ENCODE measurements at regions not wholly inside any gene's neighbourhood (a gene's known extent, or its start where the extent isn't known, plus 50 kb on each side); places are given as distances from the start of the nearest gene placed in this dataset.
"Not testable (repeated sequence)": the region's sequence is repeated elsewhere in the genome, so short reads cannot be mapped to it uniquely, and the experiment has no call there.

- no peak for DNase-seq
Measured at GRCh38 chr22:47355388-47355725, 592.9 kb downstream of the TBC1D22A start.

- DNase-seq = no peak
Measured at GRCh38 chr22:47354668-47355387, 592.4 kb downstream of the TBC1D22A start.

- no peak for DNase-seq
Measured at GRCh38 chr22:47352920-47353700, 590.7 kb downstream of the TBC1D22A start.

- DNase-seq = no peak
Measured at GRCh38 chr22:47351836-47352579, 589.6 kb downstream of the TBC1D22A start.

GRCh38 chr22:47346287-47346686 lies 583.8 kb downstream of the TBC1D22A start:
- not testable (repeated sequence) for DNase-seq

GRCh38 chr22:47345025-47345424 lies 582.6 kb downstream of the TBC1D22A start:
- no peak for DNase-seq

GRCh38 chr22:47344414-47344813 lies 582.0 kb downstream of the TBC1D22A start:
- DNase-seq = no peak

GRCh38 chr22:47343611-47344010 lies 581.2 kb downstream of the TBC1D22A start:
- DNase-seq = no peak

GRCh38 chr22:47342446-47342845 lies 580.0 kb downstream of the TBC1D22A start:
- no peak for DNase-seq

GRCh38 chr22:47341464-47341863 lies 579.0 kb downstream of the TBC1D22A start:
- no peak for DNase-seq

GRCh38 chr22:47340851-47341436 lies 578.5 kb downstream of the TBC1D22A start:
- no peak for DNase-seq

GRCh38 chr22:47337161-47337621 lies 574.7 kb downstream of the TBC1D22A start:
- DNase-seq = no peak

GRCh38 chr22:47335958-47336357 lies 573.5 kb downstream of the TBC1D22A start:
- DNase-seq = no peak

GRCh38 chr22:47335460-47335859 lies 573.0 kb downstream of the TBC1D22A start:
- DNase-seq = no peak

GRCh38 chr22:47334601-47335000 lies 572.2 kb downstream of the TBC1D22A start:
- no peak for DNase-seq

- no peak for DNase-seq
Measured at GRCh38 chr22:47333625-47334024, 571.2 kb downstream of the TBC1D22A start.

- no peak for DNase-seq
Measured at GRCh38 chr22:47332246-47332980, 570.0 kb downstream of the TBC1D22A start.

GRCh38 chr22:47331750-47332149 lies 569.3 kb downstream of the TBC1D22A start:
- DNase-seq = no peak

- DNase-seq = no peak
Measured at GRCh38 chr22:47329727-47330650, 567.5 kb downstream of the TBC1D22A start.

- no peak for DNase-seq
Measured at GRCh38 chr22:47328550-47329243, 566.2 kb downstream of the TBC1D22A start.

- DNase-seq = no peak
Measured at GRCh38 chr22:47327241-47327640, 564.8 kb downstream of the TBC1D22A start.

Measured in CD4-positive, alpha-beta T cell treated with Interleukin-1 beta for 1 hour (primary cell).